ENCODE measurements at regions not wholly inside any gene's neighbourhood (a gene's known extent, or its start where the extent isn't known, plus 50 kb on each side); places are given as distances from the start of the nearest gene placed in this dataset.

- H3K27ac ChIP-seq (ENCODE audit: insufficient read depth, low read depth, low read length) = no peak overlapping the region
- peaks cover 0 to 5% of the 10 kb centered on the region in 2 experiments for H3K27me3 ChIP-seq (ENCODE audit: control insufficient read depth in 2 of 2, insufficient read depth in 2 of 2, low read length in 2 of 2)
- H3K79me2 ChIP-seq (ENCODE audit: control insufficient read depth, insufficient read depth, low read length) = no peaks in the 10 kb centered on the region
- ChIA-PET CTCF (interaction anchor here (1.2 kb wide), 1 partner anchor 16 kb away, joined by 3 read pairs; no protein-coding TSS in a partner anchor), POLR2A (no interaction called here)
- intact Hi-C loops (cut with micrococcal nuclease) = no loop called here
- dilution Hi-C loops (cut with MboI; ENCODE audit: extremely low pct_ligation_motif_present, low sequenced_read_pairs) = no loop called here
- no peak for TF ChIP-seq EZH2 (IDR thresholded peaks at IDR 0.05; ENCODE audit: borderline replicate concordance, low read depth, low read length, severe bottlenecking)
- TF ChIP-seq JUN (IDR thresholded peaks at IDR 0.05; ENCODE audit: borderline replicate concordance, insufficient read depth, insufficient read length, low read depth) = no peak
- no peak for TF ChIP-seq GATA2 (IDR thresholded peaks at IDR 0.05; ENCODE audit: insufficient read depth, insufficient read length, low read depth, low read length)
- no peak for TF ChIP-seq MAX (IDR thresholded peaks at IDR 0.05; ENCODE audit: insufficient read depth, insufficient read length)
- TF ChIP-seq POLR2A (IDR thresholded peaks at IDR 0.05; ENCODE audit: low read depth, low read length) = no peak
- no peak for TF ChIP-seq CTCF (IDR thresholded peaks at IDR 0.05; ENCODE audit: extremely low read depth in 1 of 2, insufficient read depth in 1 of 2, low read depth in 1 of 2, low read length in 2 of 2)
- TF ChIP-seq MYC (IDR thresholded peaks at IDR 0.05; ENCODE audit: low read depth, low read length) = no peak
- TF ChIP-seq FOS (IDR thresholded peaks at IDR 0.05; ENCODE audit: borderline replicate concordance, insufficient read depth, low read length) = no peak
- no peaks in the 10 kb centered on the region for H4K20me1 ChIP-seq (replicated peaks; ENCODE audit: control insufficient read depth, extremely low read depth, insufficient read depth, low read length)
- FAIRE-seq (no peak), DNase-seq (ENCODE audit: low read depth, low spot score) (no peak)
- H3K4me1 ChIP-seq (ENCODE audit: control insufficient read depth, extremely low read depth, insufficient read depth, low read length) = no peaks in the 10 kb centered on the region
- H3K9me3 ChIP-seq (replicated peaks; ENCODE audit: control insufficient read depth, insufficient read depth, low read length) = no peaks in the 10 kb centered on the region
- no peak overlapping the region for H3K4me2 ChIP-seq (ENCODE audit: insufficient read depth, low read length)
- BruUV-seq (replicated peaks) = no TSS peak
- no peak overlapping the region for H3K9ac ChIP-seq (replicated peaks; ENCODE audit: extremely low read depth, insufficient read depth, low read length)
- H3K9me1 ChIP-seq (replicated peaks; ENCODE audit: control insufficient read depth, extremely low read depth, insufficient read depth, low read length) = no peaks in the 10 kb centered on the region
- H3K36me3 ChIP-seq (ENCODE audit: control insufficient read depth in 2 of 2, extremely low read depth in 1 of 2, insufficient read depth in 2 of 2, low read length in 2 of 2) = no peaks in the 10 kb centered on the region
- H2AFZ ChIP-seq (ENCODE audit: low read depth, low read length) = no peak overlapping the region
- H3K4me3 ChIP-seq (replicated peaks in 1 of 3; ENCODE audit: insufficient read depth in 1 of 3, low read depth in 1 of 3, low read length in 3 of 3) = no peak overlapping the region
Observed at GRCh38 chr9:91111226-91111625, 250.5 kb downstream of the AUH start.
